Keratinocyte (primary cell): ENCODE measurements at regions not wholly inside any gene's neighbourhood (a gene's known extent, or its start where the extent isn't known, plus 50 kb on each side); places are given as distances from the start of the nearest gene placed in this dataset.

Experiments
- DNase-seq: peaks from one replicate; pipeline ENCODE4 v3.0.0-alpha.2; 2011; ENCODE audit warnings: low read depth, missing footprints, low spot score
- FAIRE-seq: peaks from 2 replicates; lab custom pipeline; 2011; peaks lifted over from hg19 to GRCh38; lab: Jason Lieb, UNC
- H2AFZ ChIP-seq: 2 replicates; pipeline ENCODE4 v1.6.0; 2012; ENCODE audit warnings: low read length, control low read depth, inconsistent platforms; ENCODE audit not compliant: control insufficient read depth
- H3K27ac ChIP-seq: 2 replicates; pipeline ENCODE4 v1.5.1; 2011; ENCODE audit warnings: low read length; ENCODE audit not compliant: control insufficient read depth, insufficient read depth
- H3K27me3 ChIP-seq: 3 replicates; pipeline ENCODE4 v1.6.0; 2011; ENCODE audit warnings: low read length; ENCODE audit not compliant: control insufficient read depth, insufficient read depth; ENCODE audit errors: extremely low read depth
- H3K36me3 ChIP-seq, 2 experiments: 2 replicates in 1 of 2; 3 replicates in 1 of 2; pipeline ENCODE4 v1.5.1; 2011; ENCODE audit warnings: low read length in 2 of 2, mild to moderate bottlenecking in 1 of 2; ENCODE audit not compliant: control insufficient read depth in 2 of 2, insufficient read depth in 2 of 2; ENCODE audit errors: extremely low read depth in 1 of 2
- H3K4me1 ChIP-seq: 3 replicates; pipeline ENCODE4 v1.5.1; 2011; ENCODE audit warnings: low read length; ENCODE audit not compliant: control insufficient read depth, insufficient read depth; ENCODE audit errors: extremely low read depth
- H3K4me2 ChIP-seq: 3 replicates; pipeline ENCODE4 v1.6.0; 2011; ENCODE audit warnings: low read depth, low read length; ENCODE audit not compliant: control insufficient read depth, insufficient read depth; ENCODE audit errors: extremely low read depth
- H3K4me3 ChIP-seq, 3 experiments: fragments of 200-600 bp in 1 of 3; sonication (generic) in 1 of 3; 2 replicates in 2 of 3; 3 replicates in 1 of 3; pipeline ENCODE4 v1.5.1; 2011 to 2016; ENCODE audit warnings: low read length in 3 of 3, mild to moderate bottlenecking in 3 of 3, control low read depth in 2 of 3, inconsistent platforms in 1 of 3, low read depth in 1 of 3, mixed read lengths in 1 of 3, mixed run types in 1 of 3, moderate library complexity in 1 of 3; ENCODE audit not compliant: control insufficient read depth in 2 of 3, insufficient read depth in 2 of 3; ENCODE audit errors: extremely low read depth in 1 of 3
- H3K79me2 ChIP-seq: 2 replicates; pipeline ENCODE4 v1.6.0; 2012; ENCODE audit warnings: low read length; ENCODE audit not compliant: control insufficient read depth, insufficient read depth
- H3K9ac ChIP-seq: 3 replicates; pipeline ENCODE4 v1.6.0; 2011; ENCODE audit warnings: low read length; ENCODE audit not compliant: control insufficient read depth, insufficient read depth; ENCODE audit errors: extremely low read depth
- H3K9me1 ChIP-seq: 3 replicates; pipeline ENCODE4 v1.6.0; 2011; ENCODE audit warnings: low read length; ENCODE audit not compliant: control insufficient read depth, insufficient read depth; ENCODE audit errors: extremely low read depth
- H3K9me3 ChIP-seq: 2 replicates; pipeline ENCODE4 v1.5.1; 2012; ENCODE audit warnings: low read depth, low read length; ENCODE audit not compliant: control insufficient read depth
- H4K20me1 ChIP-seq: 3 replicates; pipeline ENCODE4 v1.6.0; 2011; ENCODE audit warnings: low read length; ENCODE audit not compliant: control insufficient read depth, insufficient read depth; ENCODE audit errors: extremely low read depth
- CTCF ChIP-seq, 3 experiments: IDR thresholded peaks in 1 of 3; conservative IDR thresholded peaks in 1 of 3; optimal IDR thresholded peaks in 1 of 3; 2 replicates in 2 of 3; 3 replicates in 1 of 3; pipeline versions ENCODE3 to v1.5.1; 2011; ENCODE audit warnings: low read length in 3 of 3, mild to moderate bottlenecking in 3 of 3, moderate library complexity in 2 of 3, control low read depth in 1 of 3, inconsistent platforms in 1 of 3; ENCODE audit not compliant: insufficient read depth in 2 of 3; ENCODE audit errors: extremely low read depth in 1 of 3
- EZH2 ChIP-seq: IDR thresholded peaks from one replicate; pipeline ENCODE4 v1.6.1; 2012; ENCODE audit warnings: inconsistent platforms, mild to moderate bottlenecking, low read length, moderate library complexity
- dilution Hi-C: fragments of 300-500 bp; cut with MboI; formaldehyde crosslinking; loops from one replicate; pipeline ENCODE4 v1.7.0; 2020; ENCODE audit warnings: low sequenced_read_pairs; ENCODE audit not compliant: extremely low pct_ligation_motif_present

GRCh38 chr7:22642454-22642853, 84.5 kb upstream of the IL6 start:
- no peak overlapping the region for H3K27ac ChIP-seq
- H3K79me2 ChIP-seq, result no peaks in the 10 kb centered on the region
- DNase-seq (no peak), FAIRE-seq (no peak)
- peaks cover 4% of the 10 kb centered on the region for H3K9me3 ChIP-seq
- dilution Hi-C loops, result no loop called here
- H3K9me1 ChIP-seq, result no peaks in the 10 kb centered on the region
- no peaks in the 10 kb centered on the region for H4K20me1 ChIP-seq
- no peak for TF ChIP-seq EZH2
- no peak for TF ChIP-seq CTCF (optimal IDR thresholded peaks at IDR 0.05 in 1 of 3, IDR thresholded peaks at IDR 0.05 in 1 of 3, conservative IDR thresholded peaks at IDR 0.05 in 1 of 3; ENCODE audit: extremely low read depth in 1 of 3, insufficient read depth in 2 of 3, low read length in 3 of 3)
- H3K9ac ChIP-seq, result no peak overlapping the region
- H3K4me3 ChIP-seq, result no peak overlapping the region
- no peak overlapping the region for H2AFZ ChIP-seq
- H3K4me1 ChIP-seq, result peaks cover 4% of the 10 kb centered on the region
- no peak overlapping the region for H3K4me2 ChIP-seq
- no peaks in the 10 kb centered on the region for H3K36me3 ChIP-seq
- no peaks in the 10 kb centered on the region for H3K27me3 ChIP-seq

GRCh38 chr7:22640269-22640668, 86.7 kb upstream of the IL6 start:
- no peak for TF ChIP-seq EZH2
- no peak for TF ChIP-seq CTCF (optimal IDR thresholded peaks at IDR 0.05 in 1 of 3, IDR thresholded peaks at IDR 0.05 in 1 of 3, conservative IDR thresholded peaks at IDR 0.05 in 1 of 3; ENCODE audit: extremely low read depth in 1 of 3, insufficient read depth in 2 of 3, low read length in 3 of 3)
- Histone ChIP-seq H3K79me2 (no peaks in the 10 kb centered on the region), H3K4me2 (no peak overlapping the region), H3K9ac (no peak overlapping the region), H3K36me3 (no peaks in the 10 kb centered on the region), H3K4me3 (no peak overlapping the region), H2AFZ (no peak overlapping the region), H3K9me3 (no peaks in the 10 kb centered on the region), H3K27me3 (no peaks in the 10 kb centered on the region), H4K20me1 (no peaks in the 10 kb centered on the region), H3K4me1 (no peaks in the 10 kb centered on the region), H3K9me1 (no peaks in the 10 kb centered on the region), H3K27ac (no peak overlapping the region)
- no peak for DNase-seq
- FAIRE-seq, result no peak
- dilution Hi-C loops, result no loop called here
